Kidney epithelial cell (primary cell): ENCODE measurements at regions not wholly inside any gene's neighbourhood (a gene's known extent, or its start where the extent isn't known, plus 50 kb on each side); places are given as distances from the start of the nearest gene placed in this dataset.

Experiments
- DNase-seq: peaks from one replicate; pipeline ENCODE4 v3.0.0-alpha.2; 2010; ENCODE audit warnings: low read depth
- H3K27me3 ChIP-seq: 2 replicates; pipeline ENCODE4 v1.6.0; 2011; ENCODE audit warnings: low read length; ENCODE audit not compliant: control insufficient read depth, insufficient read depth
- H3K36me3 ChIP-seq: 2 replicates; pipeline ENCODE4 v1.5.1; 2011; ENCODE audit warnings: low read length; ENCODE audit not compliant: control insufficient read depth, insufficient read depth
- H3K4me3 ChIP-seq: 2 replicates; pipeline ENCODE4 v1.5.1; 2011; ENCODE audit warnings: low read depth, mild to moderate bottlenecking, control low read depth, low read length
- TF ChIP-seq, protein P1 (sequence below): IDR thresholded peaks from 2 replicates; pipeline ENCODE4 v1.5.1; 2011; ENCODE audit warnings: mild to moderate bottlenecking, moderate library complexity, low read length, control low read depth, inconsistent platforms; ENCODE audit not compliant: insufficient read depth, poor library complexity, severe bottlenecking

DNA sequence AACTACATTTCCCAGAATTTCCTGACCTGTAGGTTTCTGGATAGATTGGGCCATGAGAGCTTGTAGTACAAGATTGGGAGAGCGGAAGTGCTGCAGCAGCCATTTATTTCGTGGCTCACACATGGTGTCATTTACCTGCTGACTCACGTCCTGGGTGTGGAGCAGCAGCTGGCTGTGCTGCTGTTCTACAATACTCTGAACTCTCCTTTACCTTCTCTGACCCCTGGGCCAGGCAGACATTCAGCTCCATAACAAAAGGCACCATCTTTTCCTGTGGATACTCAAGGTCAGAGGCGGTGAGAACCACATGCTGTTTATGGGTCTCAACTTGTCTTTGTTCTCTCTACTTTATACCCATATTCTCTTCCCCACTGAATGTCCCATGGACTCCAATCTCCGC lies 490.2 kb downstream of the IGSF11 start:
- no peak for DNase-seq
- Histone ChIP-seq H3K4me3 (no peak overlapping the region), H3K36me3 (no peaks in the 10 kb centered on the region), H3K27me3 (no peaks in the 10 kb centered on the region)
- TF ChIP-seq, protein P1, sequence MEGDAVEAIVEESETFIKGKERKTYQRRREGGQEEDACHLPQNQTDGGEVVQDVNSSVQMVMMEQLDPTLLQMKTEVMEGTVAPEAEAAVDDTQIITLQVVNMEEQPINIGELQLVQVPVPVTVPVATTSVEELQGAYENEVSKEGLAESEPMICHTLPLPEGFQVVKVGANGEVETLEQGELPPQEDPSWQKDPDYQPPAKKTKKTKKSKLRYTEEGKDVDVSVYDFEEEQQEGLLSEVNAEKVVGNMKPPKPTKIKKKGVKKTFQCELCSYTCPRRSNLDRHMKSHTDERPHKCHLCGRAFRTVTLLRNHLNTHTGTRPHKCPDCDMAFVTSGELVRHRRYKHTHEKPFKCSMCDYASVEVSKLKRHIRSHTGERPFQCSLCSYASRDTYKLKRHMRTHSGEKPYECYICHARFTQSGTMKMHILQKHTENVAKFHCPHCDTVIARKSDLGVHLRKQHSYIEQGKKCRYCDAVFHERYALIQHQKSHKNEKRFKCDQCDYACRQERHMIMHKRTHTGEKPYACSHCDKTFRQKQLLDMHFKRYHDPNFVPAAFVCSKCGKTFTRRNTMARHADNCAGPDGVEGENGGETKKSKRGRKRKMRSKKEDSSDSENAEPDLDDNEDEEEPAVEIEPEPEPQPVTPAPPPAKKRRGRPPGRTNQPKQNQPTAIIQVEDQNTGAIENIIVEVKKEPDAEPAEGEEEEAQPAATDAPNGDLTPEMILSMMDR, result no peak

DNA sequence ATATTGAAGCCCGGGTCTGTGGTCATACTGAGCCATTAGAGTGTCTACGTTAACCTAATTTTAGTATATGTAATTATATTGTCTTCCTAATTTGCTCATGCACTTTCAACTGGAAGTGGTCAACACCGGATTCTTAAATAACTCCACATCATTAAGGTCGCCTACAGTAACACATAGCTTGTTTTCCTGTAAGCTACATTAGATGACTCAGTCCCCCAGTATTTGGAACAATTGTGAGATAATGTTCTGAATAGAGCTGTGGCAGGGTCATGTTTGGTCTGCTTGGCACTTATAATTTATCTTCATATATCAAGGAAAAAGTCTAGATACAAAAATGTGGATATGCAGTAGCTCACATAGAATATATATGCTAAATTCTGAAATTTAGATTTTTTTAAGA lies 486.2 kb downstream of the IGSF11 start:
- no peak for DNase-seq

DNA sequence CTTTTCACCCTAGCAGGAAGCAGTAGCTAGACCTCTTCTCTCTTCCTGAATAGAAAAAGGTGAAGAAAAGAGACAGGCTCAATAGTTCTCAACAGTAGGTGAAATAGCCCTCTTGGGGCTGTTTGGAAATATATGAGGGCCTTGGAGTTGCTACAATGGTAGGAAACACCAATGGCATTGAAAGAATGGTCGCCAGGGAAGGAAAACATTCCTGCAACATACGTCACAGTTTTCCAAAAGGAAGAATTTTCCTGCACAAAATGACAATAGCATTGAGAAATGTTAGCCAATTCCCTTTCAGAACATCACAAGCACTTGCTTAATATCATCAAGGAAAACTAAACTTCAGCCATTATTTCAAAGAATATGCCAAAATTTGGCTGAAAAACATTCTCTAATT lies 484.5 kb downstream of the IGSF11 start:
- no peak for DNase-seq
- no peaks in the 10 kb centered on the region for H3K27me3 ChIP-seq
- TF ChIP-seq, protein P1, result no peak
- no peak overlapping the region for H3K4me3 ChIP-seq
- H3K36me3 ChIP-seq, result no peaks in the 10 kb centered on the region

More for the DNA sequence above, 486.2 kb downstream of the IGSF11 start:
- Histone ChIP-seq H3K27me3 (no peaks in the 10 kb centered on the region), H3K36me3 (no peaks in the 10 kb centered on the region), H3K4me3 (no peak overlapping the region)
- TF ChIP-seq, protein P1, result no peak

DNA sequence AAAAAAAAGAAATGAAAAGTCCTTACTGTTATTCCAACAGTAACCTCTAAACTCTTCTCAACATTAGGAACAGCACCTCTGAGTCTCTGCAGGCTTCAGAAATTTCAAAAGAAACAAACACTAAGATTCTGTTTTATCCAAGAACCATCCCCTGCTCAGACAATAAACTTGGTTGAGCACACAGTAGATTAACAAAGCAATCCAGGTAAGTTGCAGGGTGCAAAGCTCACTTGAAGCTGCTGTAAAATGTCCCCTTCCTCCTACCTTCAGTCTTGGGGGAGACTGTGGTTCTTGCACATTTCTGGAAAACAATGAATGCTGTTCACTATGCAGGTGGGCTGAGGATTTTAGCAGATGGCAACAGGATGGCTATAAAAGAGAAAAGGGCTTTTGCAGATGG lies 484.1 kb downstream of the IGSF11 start:
- DNase-seq, result no peak
- no peaks in the 10 kb centered on the region for H3K36me3 ChIP-seq
- TF ChIP-seq, protein P1, result no peak
- H3K4me3 ChIP-seq, result no peak overlapping the region
- H3K27me3 ChIP-seq, result no peaks in the 10 kb centered on the region

DNA sequence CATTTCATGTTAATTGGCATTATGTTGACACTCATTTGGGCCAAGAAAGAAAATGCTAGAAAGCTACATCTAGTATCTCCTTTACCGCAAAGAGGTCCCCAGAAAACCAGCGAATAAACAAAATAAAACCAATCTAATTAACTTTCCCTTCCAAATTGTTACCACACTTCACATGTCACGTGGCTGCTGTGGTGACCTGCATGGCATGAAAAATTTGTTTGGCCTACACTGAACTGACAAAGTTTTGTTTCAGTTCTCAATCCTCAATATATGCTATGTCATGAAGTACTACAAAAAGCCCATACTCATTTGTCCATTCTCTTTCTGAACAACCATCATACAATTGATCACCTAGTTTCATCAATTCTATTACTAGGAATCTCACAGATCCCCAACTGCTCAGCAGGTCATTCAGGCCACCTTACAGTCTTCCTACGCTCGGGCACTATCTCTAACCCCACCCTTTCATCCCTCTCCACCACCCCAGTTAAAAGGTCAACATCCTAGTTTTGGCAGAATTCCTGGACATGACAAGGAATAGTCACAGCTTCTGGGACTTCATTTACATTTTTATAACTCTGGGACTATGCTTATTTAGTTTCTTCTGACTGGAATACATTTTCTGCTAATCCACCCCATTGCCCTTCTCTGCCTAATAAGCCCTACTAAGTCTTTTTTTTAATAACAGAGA lies 480.4 kb downstream of the IGSF11 start:
- H3K36me3 ChIP-seq, result no peaks in the 10 kb centered on the region
- H3K27me3 ChIP-seq, result no peaks in the 10 kb centered on the region
- no peak overlapping the region for H3K4me3 ChIP-seq
- TF ChIP-seq, protein P1, result no peak
- DNase-seq, result no peak

DNA sequence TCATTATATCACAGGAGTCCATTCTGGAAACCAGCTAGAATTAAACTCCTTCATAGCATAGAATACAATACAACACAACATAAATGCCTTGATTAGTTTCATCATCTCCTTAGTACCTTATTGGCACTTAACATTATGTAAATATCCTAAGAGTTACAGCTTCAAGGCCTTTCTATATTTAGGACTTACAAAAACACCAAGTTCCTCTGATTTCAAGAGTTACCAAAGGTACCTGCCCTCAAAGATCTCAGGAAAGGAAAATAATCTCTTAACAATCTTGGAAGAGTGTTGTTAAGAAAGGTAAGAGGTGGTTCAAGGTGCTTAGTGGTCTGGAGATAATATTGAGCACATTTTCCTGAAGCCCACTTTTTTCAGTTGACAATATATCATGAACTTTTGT lies 477.7 kb downstream of the IGSF11 start:
- H3K36me3 ChIP-seq, result no peaks in the 10 kb centered on the region
- no peaks in the 10 kb centered on the region for H3K27me3 ChIP-seq
- TF ChIP-seq, protein P1, result no peak
- DNase-seq, result no peak
- H3K4me3 ChIP-seq, result no peak overlapping the region
